ENCODE measurements at regions not wholly inside any gene's neighbourhood (a gene's known extent, or its start where the extent isn't known, plus 50 kb on each side); places are given as distances from the start of the nearest gene placed in this dataset.

- intact Hi-C loops (cut with micrococcal nuclease) = no loop called here
- ChIA-PET POLR2A (ENCODE audit: unreplicated experiment) (no interaction called here), CTCF (no interaction called here)
- no peaks in the 10 kb centered on the region for H3K36me3 ChIP-seq (ENCODE audit: low read depth, low read length)
- no peaks in the 10 kb centered on the region for H3K9me3 ChIP-seq (ENCODE audit: low read length)
- DNase-seq = no peak
- no peak overlapping the region for H2AFZ ChIP-seq (ENCODE audit: low read length)
- H3K4me3 ChIP-seq (ENCODE audit: low read length) = no peak overlapping the region
- H4K20me1 ChIP-seq (ENCODE audit: low read length) = no peaks in the 10 kb centered on the region
- H3K9ac ChIP-seq (ENCODE audit: low read length) = no peak overlapping the region
- no peaks in the 10 kb centered on the region for H3K27me3 ChIP-seq (ENCODE audit: low read length)
- H3K4me1 ChIP-seq (ENCODE audit: insufficient read depth, low read length) = no peaks in the 10 kb centered on the region
- no TSS peak for BruUV-seq (replicated peaks)
- H3F3A ChIP-seq (ENCODE audit: low read length, unreplicated experiment) = no peaks in the 10 kb centered on the region
- H3K9me2 ChIP-seq (replicated peaks; ENCODE audit: low read length) = no peaks in the 10 kb centered on the region
- no peak overlapping the region for H3K27ac ChIP-seq (ENCODE audit: low read length)
- no peak for ATAC-seq
- no peak overlapping the region for H3K4me2 ChIP-seq (ENCODE audit: low read length)
- H3K79me2 ChIP-seq (ENCODE audit: low read length) = no peaks in the 10 kb centered on the region
- TF ChIP-seq, protein P1, sequence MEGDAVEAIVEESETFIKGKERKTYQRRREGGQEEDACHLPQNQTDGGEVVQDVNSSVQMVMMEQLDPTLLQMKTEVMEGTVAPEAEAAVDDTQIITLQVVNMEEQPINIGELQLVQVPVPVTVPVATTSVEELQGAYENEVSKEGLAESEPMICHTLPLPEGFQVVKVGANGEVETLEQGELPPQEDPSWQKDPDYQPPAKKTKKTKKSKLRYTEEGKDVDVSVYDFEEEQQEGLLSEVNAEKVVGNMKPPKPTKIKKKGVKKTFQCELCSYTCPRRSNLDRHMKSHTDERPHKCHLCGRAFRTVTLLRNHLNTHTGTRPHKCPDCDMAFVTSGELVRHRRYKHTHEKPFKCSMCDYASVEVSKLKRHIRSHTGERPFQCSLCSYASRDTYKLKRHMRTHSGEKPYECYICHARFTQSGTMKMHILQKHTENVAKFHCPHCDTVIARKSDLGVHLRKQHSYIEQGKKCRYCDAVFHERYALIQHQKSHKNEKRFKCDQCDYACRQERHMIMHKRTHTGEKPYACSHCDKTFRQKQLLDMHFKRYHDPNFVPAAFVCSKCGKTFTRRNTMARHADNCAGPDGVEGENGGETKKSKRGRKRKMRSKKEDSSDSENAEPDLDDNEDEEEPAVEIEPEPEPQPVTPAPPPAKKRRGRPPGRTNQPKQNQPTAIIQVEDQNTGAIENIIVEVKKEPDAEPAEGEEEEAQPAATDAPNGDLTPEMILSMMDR (conservative IDR thresholded peaks at IDR 0.05; ENCODE audit: low read depth, low read length) = no peak
- TF ChIP-seq EZH2 (IDR thresholded peaks at IDR 0.05; ENCODE audit: low read length, unreplicated experiment) (no peak), EZH2phosphoT487 (IDR thresholded peaks at IDR 0.05; ENCODE audit: borderline replicate concordance, low read length) (no peak)
Measured at GRCh38 chr10:4615042-4615441, 211.0 kb upstream of the AKR1E2 start.

- DNase-seq (no peak), ATAC-seq (no peak)
- Histone ChIP-seq H3K27me3 (ENCODE audit: low read length) (no peaks in the 10 kb centered on the region), H3K27ac (ENCODE audit: low read length) (no peak overlapping the region), H3K9me2 (replicated peaks; ENCODE audit: low read length) (no peaks in the 10 kb centered on the region), H2AFZ (ENCODE audit: low read length) (no peak overlapping the region), H3K9ac (ENCODE audit: low read length) (no peak overlapping the region), H3K4me3 (ENCODE audit: low read length) (no peak overlapping the region), H3F3A (ENCODE audit: low read length, unreplicated experiment) (no peaks in the 10 kb centered on the region), H3K79me2 (ENCODE audit: low read length) (no peaks in the 10 kb centered on the region), H3K36me3 (ENCODE audit: low read depth, low read length) (no peaks in the 10 kb centered on the region), H3K9me3 (ENCODE audit: low read length) (no peaks in the 10 kb centered on the region), H3K4me1 (ENCODE audit: insufficient read depth, low read length) (no peaks in the 10 kb centered on the region), H3K4me2 (ENCODE audit: low read length) (no peak overlapping the region), H4K20me1 (ENCODE audit: low read length) (no peaks in the 10 kb centered on the region)
- CTCF ChIA-PET = no interaction called here
- intact Hi-C loops (cut with micrococcal nuclease) = no loop called here
- no peak for TF ChIP-seq EZH2phosphoT487 (IDR thresholded peaks at IDR 0.05; ENCODE audit: borderline replicate concordance, low read length)
- TF ChIP-seq, protein P1 (conservative IDR thresholded peaks at IDR 0.05; ENCODE audit: low read depth, low read length) = no peak
- no peak for TF ChIP-seq EZH2 (IDR thresholded peaks at IDR 0.05; ENCODE audit: low read length, unreplicated experiment)
- POLR2A ChIA-PET (ENCODE audit: unreplicated experiment) = no interaction called here
- no TSS peak for BruUV-seq (replicated peaks)
Measured at GRCh38 chr10:4609251-4609650, 216.8 kb upstream of the AKR1E2 start.

DNA sequence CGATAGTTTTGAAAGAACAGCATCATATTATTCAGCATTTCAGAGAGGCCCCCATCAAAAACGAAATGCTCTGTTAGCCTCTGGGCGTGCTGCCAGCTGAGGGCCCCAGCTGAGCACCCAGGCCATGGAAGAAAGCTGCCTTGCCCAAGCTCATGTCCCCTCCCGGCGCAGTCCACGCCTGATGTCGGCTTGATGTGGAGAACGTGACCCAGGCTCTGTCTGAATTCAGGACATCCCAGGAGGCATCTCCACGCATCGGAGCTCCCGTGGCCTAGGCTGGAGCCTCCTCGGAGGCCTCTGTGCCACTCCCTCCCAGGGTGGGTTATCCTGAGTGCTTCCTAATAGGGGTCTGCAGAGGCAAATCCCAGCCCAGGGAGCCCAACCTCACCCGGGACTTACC, 218.3 kb upstream of the AKR1E2 start:
- ChIA-PET CTCF (no interaction called here), POLR2A (ENCODE audit: unreplicated experiment) (no interaction called here)
- H3K27me3 ChIP-seq (ENCODE audit: low read length) = no peaks in the 10 kb centered on the region
- no peak overlapping the region for H2AFZ ChIP-seq (ENCODE audit: low read length)
- no peaks in the 10 kb centered on the region for H3K9me3 ChIP-seq (ENCODE audit: low read length)
- no peaks in the 10 kb centered on the region for H3K36me3 ChIP-seq (ENCODE audit: low read depth, low read length)
- no peak overlapping the region for H3K27ac ChIP-seq (ENCODE audit: low read length)
- no peak overlapping the region for H3K9ac ChIP-seq (ENCODE audit: low read length)
- no peak overlapping the region for H3K4me2 ChIP-seq (ENCODE audit: low read length)
- H3F3A ChIP-seq (ENCODE audit: low read length, unreplicated experiment) = no peaks in the 10 kb centered on the region
- BruUV-seq (replicated peaks) = no TSS peak
- intact Hi-C loops (cut with micrococcal nuclease) = no loop called here
- no peaks in the 10 kb centered on the region for H4K20me1 ChIP-seq (ENCODE audit: low read length)
- ATAC-seq = no peak
- TF ChIP-seq EZH2phosphoT487 (IDR thresholded peaks at IDR 0.05; ENCODE audit: borderline replicate concordance, low read length) = no peak
- TF ChIP-seq EZH2 (IDR thresholded peaks at IDR 0.05; ENCODE audit: low read length, unreplicated experiment) = no peak
- TF ChIP-seq, protein P1 (conservative IDR thresholded peaks at IDR 0.05; ENCODE audit: low read depth, low read length) = no peak
- H3K79me2 ChIP-seq (ENCODE audit: low read length) = no peaks in the 10 kb centered on the region
- H3K4me1 ChIP-seq (ENCODE audit: insufficient read depth, low read length) = no peaks in the 10 kb centered on the region
- DNase-seq = no peak
- H3K9me2 ChIP-seq (replicated peaks; ENCODE audit: low read length) = no peaks in the 10 kb centered on the region
- H3K4me3 ChIP-seq (ENCODE audit: low read length) = no peak overlapping the region

All from PC-3 (cell line).